Femur (tissue), 1 donor: ENCODE measurements at regions not wholly inside any gene's neighbourhood (a gene's known extent, or its start where the extent isn't known, plus 50 kb on each side); places are given as distances from the start of the nearest gene placed in this dataset.

Experiments
- DNase-seq: peaks from one replicate; pipeline ENCODE4 v3.0.0-alpha.2; 2017

DNA sequence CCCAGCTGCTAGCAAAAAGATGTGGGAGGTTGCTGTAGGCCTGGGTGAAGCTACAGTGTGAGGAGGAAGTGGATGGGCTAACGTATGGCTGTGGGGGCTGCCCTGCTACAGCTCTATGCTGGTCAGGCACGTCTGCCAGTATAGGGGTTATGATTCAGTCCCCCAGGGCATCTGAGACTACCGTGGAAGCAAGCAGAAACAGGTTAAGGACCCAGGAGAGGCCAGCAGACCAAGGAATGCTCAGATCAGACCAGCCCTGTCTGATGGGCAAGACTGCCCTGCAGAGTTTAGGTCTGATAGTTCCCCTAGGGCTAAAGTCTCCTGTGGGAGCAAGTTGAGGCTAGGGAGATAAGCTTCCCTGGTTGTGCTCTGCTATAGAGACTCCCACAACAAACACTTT lies 416.1 kb upstream of the CTNND2 start:
- DNase-seq: no peak

DNA sequence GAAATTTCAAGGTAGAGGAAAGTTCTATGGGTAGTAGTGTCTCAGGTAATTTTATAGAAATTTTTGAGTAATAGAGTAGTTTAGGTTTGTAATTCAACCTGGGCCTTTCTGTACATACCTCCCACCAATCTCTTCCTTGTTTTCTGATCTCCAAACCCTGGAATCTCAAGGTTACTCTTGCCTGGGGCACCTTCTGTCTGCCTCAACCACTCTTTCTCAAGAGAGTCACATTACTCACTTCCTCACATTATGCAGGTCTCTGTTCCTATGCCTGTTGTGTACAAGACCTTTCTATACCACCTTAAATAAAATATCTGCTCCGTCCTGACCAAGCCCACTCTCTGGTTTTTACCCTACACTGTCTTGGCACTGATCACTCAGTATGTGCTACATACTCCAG lies 412.6 kb upstream of the CTNND2 start:
- DNase-seq: no peak

DNA sequence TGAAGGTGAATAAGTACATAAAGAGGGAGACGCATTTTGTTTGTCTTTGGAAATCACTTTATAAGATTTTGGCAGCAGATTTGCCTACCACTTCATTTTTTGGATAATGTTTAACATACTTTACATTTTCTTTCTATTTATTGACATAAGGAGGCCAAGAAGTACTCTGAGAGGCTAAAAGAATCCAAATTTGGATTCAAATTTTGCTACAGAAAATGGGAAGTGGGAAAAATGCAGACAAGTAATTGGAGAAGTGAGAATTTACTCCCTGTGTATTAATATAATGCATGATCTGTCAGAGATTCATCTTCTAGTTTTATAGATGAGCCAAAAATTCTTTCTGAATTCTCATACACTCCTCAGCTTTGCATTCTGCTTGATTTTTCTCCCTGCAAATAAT lies 411.2 kb upstream of the CTNND2 start:
- no peak for DNase-seq

DNA sequence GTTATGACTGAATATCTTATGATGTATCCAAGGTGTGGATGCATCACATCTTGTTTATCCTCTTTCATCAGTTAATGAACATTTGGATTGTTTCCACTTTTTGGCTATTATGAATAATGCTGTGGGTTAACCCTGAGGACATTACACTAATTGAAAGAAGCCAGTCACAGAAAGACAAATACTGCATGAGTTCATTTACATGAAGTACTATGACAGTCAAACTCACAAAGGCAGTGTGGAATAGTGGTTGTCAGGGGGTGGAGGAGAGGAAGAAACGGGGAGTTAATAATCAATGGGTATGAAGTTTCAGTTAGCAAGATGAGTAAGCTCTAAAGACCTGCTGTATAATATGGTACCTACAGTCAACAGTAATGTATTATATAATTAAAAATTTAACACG lies 409.4 kb upstream of the CTNND2 start:
- no peak for DNase-seq

DNA sequence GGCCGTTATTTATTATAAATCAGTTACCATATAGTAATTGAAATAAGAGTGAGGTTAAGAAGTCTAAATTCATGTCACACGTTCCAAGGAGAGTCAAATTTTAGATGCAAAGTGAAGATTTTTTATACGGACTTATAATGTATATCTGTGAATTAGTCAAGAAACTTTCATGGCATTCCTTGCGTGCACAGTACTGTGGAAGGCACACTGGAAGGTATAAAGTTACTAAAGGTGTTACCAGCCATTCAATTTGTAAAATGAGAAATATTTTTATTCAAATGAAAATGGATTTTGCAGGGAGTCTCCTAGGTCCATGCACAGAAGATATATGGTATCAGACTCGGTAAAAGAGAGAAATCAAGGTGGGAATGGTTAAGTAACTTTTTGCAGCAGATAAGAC lies 408.1 kb upstream of the CTNND2 start:
- DNase-seq: no peak

DNA sequence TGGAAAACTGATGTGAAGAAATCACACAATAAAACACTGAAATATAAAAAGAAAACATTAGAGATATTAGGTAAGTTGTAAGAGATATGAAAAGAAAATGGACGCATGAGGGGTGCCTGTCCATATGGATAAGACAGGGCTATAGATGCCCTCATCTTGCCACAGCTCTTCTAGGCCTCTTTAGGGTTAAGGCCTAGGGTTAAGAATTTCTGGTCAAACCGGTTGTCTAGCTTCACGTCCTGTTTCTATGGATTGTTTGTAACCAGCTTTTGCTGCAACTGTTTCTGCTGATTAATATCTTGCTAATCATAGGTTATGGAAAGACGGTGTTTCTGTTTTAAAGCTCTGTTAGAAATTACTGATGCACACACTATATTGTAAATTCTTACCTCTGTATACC lies 389.9 kb upstream of the CTNND2 start:
- no peak for DNase-seq

DNA sequence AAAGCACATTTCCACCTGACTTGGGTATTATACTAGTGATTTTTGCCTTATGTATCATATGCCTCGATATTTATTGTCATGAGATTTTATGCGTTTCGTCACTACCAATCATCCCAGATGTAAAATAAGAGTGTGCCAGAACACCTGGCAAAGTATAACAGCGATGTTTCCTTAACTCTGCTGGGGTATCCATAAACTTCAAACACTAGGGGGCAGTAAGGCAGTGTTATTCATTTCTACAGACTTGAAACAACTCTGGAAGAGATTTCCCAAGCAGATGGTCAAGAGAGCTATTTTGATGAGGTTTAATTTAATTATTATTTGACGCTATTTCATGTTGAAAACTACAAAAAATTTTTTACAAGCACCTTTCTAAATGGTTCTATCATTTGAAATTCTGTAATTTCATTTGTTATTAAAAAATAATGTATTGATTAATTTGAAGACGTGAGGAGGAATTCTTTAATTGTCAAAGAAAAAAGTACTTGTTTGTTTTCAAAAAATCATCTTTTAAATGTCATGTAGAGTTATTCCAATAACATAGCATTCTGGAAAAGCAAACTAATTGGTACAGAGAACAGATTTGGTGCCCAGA lies 388.5 kb upstream of the CTNND2 start:
- DNase-seq: no peak

DNA sequence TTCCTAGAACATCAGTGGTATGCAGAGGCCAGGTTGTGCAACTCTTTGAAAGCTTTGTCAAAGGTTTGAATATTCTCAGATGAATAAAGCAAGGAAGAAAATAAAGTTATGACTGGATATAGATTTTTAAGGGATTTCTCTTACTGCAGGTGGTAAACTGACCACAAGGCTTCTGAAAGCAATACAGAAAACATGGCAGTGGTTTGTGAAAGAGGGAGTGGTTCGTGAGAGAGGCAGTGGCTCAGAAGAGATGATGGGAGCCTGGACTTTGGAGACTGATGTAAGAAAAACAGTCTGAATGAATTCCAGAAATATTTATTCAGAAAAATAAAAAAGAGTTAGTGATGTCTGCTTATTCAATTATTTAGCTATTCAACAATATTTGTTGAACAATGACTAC lies 380.4 kb upstream of the CTNND2 start:
- no peak for DNase-seq

DNA sequence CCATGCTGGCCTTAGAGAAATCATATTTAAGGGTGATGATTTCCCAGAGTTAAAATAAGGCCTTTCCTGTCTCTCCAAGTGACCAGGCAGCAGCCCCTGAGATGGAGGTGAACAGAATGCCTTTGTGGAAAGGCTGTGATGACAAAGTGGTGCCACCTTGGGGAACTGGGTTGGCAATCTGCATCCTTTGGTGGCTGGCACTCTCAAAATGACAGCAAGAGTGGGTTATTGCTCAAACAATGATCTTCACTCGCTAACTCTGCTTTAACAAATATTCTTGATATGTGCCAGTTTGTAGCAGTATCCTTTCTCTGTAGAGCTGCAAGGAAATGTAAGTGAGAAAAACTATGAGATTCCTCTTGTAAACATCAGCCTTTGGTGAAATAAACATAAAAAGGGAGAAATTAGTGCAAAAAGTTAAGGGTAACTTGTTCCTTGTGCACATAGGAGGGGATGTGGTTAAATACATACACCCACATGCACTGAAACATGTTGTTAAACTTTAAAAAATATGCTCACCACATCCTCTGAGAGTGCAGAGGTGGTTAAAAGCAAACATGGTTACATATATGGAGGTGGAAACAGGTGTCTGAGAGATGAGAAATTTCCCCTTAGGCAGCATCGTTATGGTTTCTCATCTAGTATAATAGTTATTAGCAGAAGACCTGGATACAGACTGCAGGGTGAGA lies 373.4 kb upstream of the CTNND2 start:
- DNase-seq: no peak

DNA sequence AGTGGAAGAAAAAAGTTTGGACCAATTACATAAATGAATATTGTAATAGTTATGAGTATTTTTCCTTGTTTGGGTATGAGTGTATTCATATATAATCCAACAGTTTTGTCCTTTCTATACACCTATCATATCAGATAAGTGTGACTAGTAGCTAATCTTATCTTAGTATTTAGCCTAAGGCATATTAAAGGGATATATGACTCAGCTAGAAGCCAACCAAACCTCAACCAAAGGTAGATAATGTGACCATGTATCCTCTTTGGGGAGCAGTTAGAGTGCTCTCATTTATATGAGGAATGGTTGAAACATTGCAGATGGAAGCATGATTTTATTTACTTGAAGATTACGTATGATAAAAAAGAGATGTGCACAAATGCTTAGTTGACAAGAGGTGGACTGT lies 370.0 kb upstream of the CTNND2 start:
- no peak for DNase-seq

DNA sequence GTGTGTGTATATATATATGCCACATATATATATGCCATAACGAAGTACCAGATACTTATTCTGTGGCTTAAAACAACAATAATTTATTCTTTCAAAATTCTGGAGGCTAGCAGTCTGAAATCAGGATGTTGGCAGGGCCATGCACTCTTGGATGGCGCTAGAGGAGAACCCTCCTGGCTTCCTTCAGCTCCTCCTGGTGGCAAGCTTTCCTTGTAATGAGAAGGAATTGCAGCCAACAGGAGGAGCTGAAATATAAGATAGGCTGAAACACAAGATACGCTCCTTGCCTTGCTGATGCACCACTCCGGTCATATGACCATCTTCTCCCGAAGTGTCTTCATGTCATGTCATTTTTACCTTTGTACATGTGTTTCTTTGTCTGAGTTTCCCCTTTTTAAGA lies 368.1 kb upstream of the CTNND2 start:
- no peak for DNase-seq

DNA sequence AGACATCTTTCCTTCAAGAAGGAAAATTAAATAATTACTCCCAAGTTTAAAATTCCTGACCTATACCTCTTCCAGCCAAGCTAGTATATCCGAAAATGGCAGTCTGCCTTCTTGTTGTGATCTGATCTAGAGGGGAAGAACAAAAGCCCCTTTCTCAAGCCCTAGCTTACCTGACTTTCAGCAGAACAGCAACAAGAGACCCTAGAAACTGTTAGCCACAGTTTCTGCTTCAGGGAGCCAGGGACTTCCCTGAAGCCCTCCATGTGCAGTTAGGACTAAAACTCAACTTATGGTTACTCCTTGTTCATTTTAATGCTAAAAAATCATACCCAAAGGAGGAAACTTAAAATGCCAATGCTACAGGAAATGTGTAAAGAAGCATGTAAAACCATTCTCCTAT lies 366.7 kb upstream of the CTNND2 start:
- DNase-seq: no peak

DNA sequence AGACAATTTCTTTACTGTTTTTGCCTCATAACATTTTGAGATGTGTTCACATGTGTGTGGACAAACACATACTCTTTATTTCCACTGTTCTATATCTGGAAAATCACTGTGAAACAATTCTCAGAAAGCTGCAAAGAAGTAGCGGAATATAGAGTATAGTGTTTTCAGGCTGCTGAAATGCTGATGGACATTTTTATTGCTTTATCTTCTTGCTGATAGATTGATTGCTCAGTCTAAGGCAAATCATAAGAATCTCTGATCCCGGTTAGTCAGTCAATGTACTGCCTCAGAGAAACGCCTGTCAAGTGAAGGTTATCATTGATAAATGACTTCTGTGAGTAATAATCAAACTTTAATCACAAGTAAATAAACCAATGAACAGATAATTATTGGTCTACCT lies 364.9 kb upstream of the CTNND2 start:
- no peak for DNase-seq

DNA sequence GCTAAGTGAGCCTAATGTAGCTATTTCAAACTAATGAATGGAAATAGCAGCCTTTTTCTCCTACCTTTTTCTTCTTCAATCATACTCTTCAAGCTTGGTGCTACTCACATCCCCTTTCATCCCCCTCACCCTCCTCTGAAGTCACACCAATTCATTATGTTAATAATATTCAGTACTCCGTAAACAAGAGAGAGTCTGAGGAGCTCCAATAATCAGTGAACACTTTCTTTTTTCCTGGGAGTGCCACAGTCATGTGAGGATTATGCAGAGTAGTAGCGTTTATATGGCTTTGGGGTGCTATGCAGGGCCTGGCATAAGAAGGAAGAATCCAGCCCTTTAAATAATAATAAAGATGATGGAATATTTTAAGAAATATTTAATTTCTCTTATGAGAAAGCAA lies 354.3 kb upstream of the CTNND2 start:
- no peak for DNase-seq

DNA sequence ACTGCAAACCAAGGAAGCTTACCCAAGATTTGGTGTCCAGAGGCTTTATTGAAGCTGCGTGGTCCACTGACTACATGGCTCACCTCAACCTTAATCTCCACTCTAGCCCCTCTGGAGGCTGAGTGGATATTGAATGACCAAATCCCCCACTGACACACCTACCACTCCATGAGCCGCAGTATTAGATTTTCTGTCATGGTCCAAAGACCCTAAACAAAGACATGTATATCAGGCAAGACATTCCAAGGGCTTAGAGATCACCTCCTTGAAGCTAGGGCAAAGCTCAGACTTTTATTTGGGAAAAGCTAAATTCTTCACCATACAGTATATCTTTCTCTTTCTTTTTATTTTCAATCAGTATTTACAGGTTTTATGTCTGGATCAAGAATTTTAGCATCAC lies 346.2 kb upstream of the CTNND2 start:
- DNase-seq: no peak

DNA sequence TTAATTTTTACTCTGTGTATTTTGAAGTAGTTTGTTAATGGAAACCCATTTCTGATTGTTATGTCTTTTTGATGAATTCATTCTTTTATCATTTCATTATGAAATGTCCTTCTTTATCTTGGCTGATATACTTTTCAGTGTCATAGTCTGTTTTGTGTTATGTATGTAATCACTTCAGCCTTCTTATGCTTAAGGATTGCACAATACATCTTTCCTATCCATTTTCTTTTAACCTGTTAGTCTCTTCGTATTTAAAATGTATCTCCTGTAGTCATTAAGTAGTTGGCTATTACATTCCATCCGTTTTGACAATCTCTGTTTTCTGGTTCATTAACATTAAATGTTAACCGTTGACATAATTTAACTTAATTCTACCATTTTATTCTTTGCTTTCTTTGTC lies 344.6 kb upstream of the CTNND2 start:
- DNase-seq: no peak

DNA sequence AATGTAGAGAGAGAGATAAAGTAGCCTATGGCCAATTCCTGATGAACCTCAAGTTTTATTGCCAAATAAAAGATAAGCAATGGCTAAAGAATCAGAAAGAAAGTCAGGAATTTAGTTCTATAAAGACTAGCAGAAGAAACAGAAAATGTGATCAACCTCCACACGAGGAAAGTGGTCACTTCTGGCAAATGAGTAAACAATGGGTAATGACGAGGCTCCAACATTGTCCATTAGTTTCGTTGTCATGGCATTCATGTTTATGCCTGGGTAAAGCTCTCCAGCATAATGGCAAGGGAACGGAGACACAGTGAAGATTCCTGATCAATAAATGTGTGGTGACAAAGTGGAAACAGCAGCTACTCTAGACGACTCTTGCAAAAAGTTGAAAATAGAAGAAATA lies 341.8 kb upstream of the CTNND2 start:
- DNase-seq: no peak

DNA sequence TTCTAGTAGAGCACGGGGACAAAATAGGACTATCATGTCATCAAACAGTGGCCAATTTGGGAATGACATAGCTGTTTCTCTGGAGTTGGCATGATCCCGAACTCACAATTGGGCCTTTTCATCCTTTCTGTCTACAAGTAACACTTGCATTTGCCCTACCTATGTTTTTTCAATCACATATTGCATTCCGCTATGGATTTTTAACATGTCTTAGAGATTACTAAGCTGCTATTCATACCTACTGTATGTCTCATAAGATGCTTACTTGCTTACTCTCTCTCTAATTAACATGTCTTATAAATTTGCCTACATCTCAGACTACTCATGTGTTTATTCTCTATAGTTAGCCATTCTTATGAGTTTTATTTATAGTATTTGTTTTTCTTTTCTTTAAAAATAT lies 341.2 kb upstream of the CTNND2 start:
- no peak for DNase-seq

DNA sequence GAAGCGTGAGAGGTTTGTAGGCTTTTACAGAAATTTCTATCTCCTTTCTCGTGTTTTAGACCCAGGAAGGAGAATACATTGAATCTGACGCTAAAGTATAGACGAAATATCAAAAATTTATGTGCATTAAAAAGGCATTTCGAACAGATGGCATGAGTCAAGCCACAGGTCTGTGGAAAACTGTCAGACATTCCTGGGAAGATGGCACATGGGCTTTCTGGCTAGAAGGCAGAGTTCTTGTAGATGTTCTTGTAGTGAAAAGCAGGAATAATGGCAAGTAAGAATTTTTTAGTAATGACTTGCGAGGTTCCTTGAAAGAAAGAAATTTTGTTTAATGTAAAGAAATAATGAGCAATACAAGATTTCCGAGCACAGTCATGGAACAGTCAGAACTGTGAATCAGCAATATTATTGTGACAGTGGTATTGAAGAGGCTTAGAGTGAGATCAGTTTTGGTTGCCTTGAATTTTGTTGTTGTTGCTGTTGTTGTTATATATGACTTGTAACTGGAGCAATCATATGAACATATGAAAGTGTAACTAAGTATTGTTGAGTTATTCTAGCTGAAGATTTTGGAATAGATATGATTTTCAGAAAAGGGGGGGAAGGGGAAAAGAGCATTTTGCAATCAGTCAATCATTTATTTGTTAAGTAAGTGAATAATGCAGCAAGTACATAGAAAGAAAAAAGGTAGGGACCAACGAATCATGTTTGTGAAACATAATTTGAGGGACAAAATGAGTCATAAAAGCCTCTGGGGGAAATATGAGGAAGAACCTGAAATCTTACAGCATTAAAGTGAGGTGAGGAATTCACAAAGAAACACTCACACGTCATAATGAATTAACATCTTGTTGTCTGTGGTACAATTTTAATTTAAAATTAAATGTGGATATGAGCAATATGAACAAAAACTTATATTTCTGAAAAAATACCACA lies 339.0 kb upstream of the CTNND2 start:
- DNase-seq: no peak

DNA sequence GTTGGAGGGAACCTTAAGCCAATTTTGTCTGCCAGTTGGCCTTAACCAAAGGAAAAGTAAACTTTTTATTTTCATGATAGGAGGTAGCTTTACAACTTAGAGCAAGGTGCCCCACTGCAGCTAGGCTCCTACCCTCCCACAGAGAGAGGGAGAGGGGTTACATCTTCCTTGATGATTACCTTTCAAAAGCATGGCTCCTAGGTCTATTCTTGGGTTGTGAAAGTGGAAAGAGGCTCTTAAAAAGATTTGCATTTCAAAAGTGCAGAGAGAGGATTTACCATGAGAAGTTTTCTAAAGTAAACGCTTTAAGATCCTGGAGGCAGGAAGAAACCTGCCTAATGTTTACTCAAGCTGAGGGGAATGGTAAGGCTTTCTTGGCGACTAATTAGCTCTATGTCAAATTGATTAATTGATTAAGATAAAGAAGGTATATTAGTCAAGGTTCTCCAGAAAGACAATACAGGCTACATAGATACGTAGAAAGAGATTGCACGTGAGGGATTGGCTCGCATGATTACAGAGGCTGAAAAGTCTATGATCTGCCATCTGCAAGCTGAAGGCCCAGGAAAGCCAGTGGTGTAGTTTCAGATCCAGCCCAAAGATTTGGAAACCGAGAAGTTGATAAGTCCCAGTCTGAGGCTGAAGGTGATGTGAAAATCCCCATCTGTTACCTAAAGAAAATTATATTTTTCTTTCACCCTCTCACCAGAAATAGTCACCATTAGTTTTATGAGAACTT lies 333.8 kb upstream of the CTNND2 start:
- no peak for DNase-seq

DNA sequence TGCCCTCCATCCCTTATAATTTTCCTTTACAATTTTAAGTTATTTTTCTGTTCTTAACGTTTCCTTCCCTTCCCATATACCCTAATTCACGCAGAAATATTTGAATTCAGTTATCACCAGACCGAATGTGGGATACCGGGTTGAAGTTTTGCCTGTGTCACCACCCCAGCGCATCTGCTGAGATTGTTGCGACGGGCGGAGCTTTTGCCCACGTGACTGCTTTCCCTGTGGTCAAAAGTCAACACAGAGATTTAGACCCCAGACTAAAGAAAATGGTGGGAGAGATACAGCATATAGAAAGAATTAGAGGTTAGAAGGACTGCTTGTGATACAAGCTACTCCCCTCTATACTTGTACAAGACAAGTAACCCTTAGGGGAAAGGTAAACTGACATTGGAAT lies 326.4 kb upstream of the CTNND2 start:
- DNase-seq: no peak

DNA sequence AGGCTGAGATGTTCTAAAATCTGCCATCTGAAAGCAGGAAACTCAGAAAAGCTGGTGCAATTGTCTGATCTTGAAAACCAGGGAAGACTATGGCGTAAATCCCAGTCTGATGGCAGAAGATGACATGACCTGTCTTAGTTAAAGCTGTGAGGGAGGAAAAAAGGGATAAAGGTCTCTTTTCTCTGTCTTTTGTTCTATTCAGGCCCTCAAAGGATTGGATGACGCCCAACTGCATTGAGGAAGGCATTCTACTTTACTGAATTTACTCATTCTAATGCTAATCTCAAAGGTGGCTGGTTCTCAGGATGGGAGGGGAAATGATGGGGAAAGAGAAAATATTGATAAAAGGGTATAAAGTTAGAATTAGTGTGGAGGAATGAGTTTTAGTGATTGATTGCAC lies 312.8 kb upstream of the CTNND2 start:
- DNase-seq: no peak

DNA sequence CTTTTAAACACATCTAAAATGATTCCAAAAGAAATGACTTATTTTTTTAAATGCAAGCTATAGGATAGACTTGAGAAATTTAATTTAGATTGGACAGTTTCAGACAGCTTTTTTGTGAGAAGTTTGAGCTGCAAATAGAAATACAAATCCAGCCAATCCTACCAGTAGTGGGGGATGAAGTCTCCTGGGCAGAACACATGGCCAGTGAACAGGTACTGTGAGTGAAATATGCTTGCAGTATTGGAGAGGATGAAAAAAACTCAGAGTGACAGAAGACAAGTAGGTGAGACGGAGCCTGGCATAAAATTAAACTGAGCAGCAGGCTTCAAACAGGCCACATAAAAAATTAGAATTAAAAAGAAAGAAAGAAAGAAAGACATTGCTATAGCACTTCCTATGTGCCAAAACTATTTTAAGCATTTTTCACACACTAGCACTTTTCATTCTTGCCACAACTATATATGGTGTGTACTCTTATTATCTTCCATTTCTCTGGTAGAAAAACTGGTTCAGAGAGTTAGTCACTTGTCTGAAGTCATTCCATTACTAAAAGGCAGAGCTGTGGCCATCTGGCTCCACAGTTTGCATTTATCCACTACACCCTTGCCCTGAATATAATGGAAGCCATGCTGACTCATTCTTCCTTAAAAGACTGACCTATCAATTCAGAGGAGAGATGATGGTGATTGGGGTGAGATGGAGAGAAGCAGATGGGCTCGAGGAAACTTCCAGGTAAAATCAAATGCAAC lies 310.2 kb upstream of the CTNND2 start:
- DNase-seq: no peak
